ENCODE measurements at regions not wholly inside any gene's neighbourhood (a gene's known extent, or its start where the extent isn't known, plus 50 kb on each side); places are given as distances from the start of the nearest gene placed in this dataset.

DNA sequence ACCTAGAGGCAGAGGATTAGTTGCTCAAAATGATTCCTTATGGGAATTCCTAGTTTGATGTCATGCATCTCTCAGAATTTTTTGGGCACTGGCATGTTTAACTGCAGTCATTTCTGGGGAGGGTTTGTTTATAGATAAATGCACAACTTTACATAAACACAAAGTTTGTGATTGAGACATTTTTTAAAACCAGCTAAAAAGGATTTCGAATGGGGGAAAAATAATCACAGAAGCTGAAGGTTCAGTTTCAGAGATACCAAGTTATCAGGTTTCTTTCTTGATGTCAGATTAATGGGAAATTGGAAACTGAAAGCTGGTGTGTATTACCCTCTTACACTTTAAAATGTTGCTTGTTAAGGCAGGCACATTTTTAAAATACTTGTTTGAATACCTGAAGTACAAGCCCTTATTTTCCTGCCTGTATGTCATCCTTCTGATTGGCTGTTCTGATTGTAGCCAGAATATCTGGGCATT lies 72.1 kb downstream of the DISP1 start:
- Histone ChIP-seq H3K36me3 (ENCODE audit: insufficient read depth, low read length) (no peaks in the 10 kb centered on the region), H3K27ac (ENCODE audit: low read depth, low read length) (no peak overlapping the region), H3K79me2 (ENCODE audit: insufficient read depth, low read length) (no peaks in the 10 kb centered on the region), H3K9me3 (ENCODE audit: insufficient read depth, low read depth, low read length) (no peaks in the 10 kb centered on the region), H3K4me1 (ENCODE audit: insufficient read depth, low read length) (peaks cover 4% of the 10 kb centered on the region), H4K20me1 (ENCODE audit: insufficient read depth, low read length) (no peaks in the 10 kb centered on the region), H3K27me3 (ENCODE audit: insufficient read depth, low read length) (no peaks in the 10 kb centered on the region), H3K4me2 (ENCODE audit: low read length) (no peak overlapping the region), H3K4me3 (ENCODE audit: insufficient read depth, low read depth, low read length) (no peak overlapping the region), H2AFZ (ENCODE audit: low read depth, low read length) (no peak overlapping the region), H3K9ac (ENCODE audit: low read length) (no peak overlapping the region)
- Mint-ChIP-seq H3K36me3 (ENCODE audit: low read depth, unreplicated experiment) (no peaks in the 10 kb centered on the region), H3K4me3 (ENCODE audit: unreplicated experiment) (no peak overlapping the region), H3K4me1 (ENCODE audit: low read depth, unreplicated experiment) (peaks cover 3% of the 10 kb centered on the region), H3K27ac (ENCODE audit: unreplicated experiment) (no peak overlapping the region), H3K9me3 (ENCODE audit: unreplicated experiment) (no peaks in the 10 kb centered on the region), H3K27me3 (ENCODE audit: low read depth, unreplicated experiment) (no peaks in the 10 kb centered on the region)
- DNase-seq (ENCODE audit: low read depth), result no peak
- no peak for FAIRE-seq
- TF ChIP-seq EZH2 (IDR thresholded peaks at IDR 0.05; ENCODE audit: insufficient read depth, low read length), result no peak
- TF ChIP-seq, protein P1, sequence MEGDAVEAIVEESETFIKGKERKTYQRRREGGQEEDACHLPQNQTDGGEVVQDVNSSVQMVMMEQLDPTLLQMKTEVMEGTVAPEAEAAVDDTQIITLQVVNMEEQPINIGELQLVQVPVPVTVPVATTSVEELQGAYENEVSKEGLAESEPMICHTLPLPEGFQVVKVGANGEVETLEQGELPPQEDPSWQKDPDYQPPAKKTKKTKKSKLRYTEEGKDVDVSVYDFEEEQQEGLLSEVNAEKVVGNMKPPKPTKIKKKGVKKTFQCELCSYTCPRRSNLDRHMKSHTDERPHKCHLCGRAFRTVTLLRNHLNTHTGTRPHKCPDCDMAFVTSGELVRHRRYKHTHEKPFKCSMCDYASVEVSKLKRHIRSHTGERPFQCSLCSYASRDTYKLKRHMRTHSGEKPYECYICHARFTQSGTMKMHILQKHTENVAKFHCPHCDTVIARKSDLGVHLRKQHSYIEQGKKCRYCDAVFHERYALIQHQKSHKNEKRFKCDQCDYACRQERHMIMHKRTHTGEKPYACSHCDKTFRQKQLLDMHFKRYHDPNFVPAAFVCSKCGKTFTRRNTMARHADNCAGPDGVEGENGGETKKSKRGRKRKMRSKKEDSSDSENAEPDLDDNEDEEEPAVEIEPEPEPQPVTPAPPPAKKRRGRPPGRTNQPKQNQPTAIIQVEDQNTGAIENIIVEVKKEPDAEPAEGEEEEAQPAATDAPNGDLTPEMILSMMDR (IDR thresholded peaks at IDR 0.05; ENCODE audit: insufficient read depth, low read depth, low read length), result no peak

- H3K4me2 ChIP-seq (ENCODE audit: low read length), result no peak overlapping the region
- no peak overlapping the region for H3K9ac ChIP-seq (ENCODE audit: low read length)
- no peak overlapping the region for H3K27ac ChIP-seq (ENCODE audit: low read depth, low read length)
- Mint-ChIP-seq H3K27me3 (ENCODE audit: low read depth, unreplicated experiment) (no peaks in the 10 kb centered on the region), H3K36me3 (ENCODE audit: low read depth, unreplicated experiment) (peaks cover 3% of the 10 kb centered on the region), H3K27ac (ENCODE audit: unreplicated experiment) (no peak overlapping the region), H3K9me3 (ENCODE audit: unreplicated experiment) (no peaks in the 10 kb centered on the region), H3K4me1 (ENCODE audit: low read depth, unreplicated experiment) (peaks cover 3% of the 10 kb centered on the region), H3K4me3 (ENCODE audit: unreplicated experiment) (no peak overlapping the region)
- H3K4me1 ChIP-seq (ENCODE audit: insufficient read depth, low read length), result peaks cover 6% of the 10 kb centered on the region
- H3K4me3 ChIP-seq (ENCODE audit: insufficient read depth, low read depth, low read length), result no peak overlapping the region
- no peaks in the 10 kb centered on the region for H3K9me3 ChIP-seq (ENCODE audit: insufficient read depth, low read depth, low read length)
- DNase-seq (ENCODE audit: low read depth), result no peak
- H4K20me1 ChIP-seq (ENCODE audit: insufficient read depth, low read length), result no peaks in the 10 kb centered on the region
- no peaks in the 10 kb centered on the region for H3K36me3 ChIP-seq (ENCODE audit: insufficient read depth, low read length)
- H2AFZ ChIP-seq (ENCODE audit: low read depth, low read length), result no peak overlapping the region
- no peaks in the 10 kb centered on the region for H3K79me2 ChIP-seq (ENCODE audit: insufficient read depth, low read length)
- peak; percentile 23 for FAIRE-seq
- no peak for TF ChIP-seq EZH2 (IDR thresholded peaks at IDR 0.05; ENCODE audit: insufficient read depth, low read length)
- TF ChIP-seq, protein P1 (IDR thresholded peaks at IDR 0.05; ENCODE audit: insufficient read depth, low read depth, low read length), result no peak
- H3K27me3 ChIP-seq (ENCODE audit: insufficient read depth, low read length), result no peaks in the 10 kb centered on the region
These were observed 74.6 kb downstream of the DISP1 start for GRCh38 chr1:222889440-222889839.

DNA sequence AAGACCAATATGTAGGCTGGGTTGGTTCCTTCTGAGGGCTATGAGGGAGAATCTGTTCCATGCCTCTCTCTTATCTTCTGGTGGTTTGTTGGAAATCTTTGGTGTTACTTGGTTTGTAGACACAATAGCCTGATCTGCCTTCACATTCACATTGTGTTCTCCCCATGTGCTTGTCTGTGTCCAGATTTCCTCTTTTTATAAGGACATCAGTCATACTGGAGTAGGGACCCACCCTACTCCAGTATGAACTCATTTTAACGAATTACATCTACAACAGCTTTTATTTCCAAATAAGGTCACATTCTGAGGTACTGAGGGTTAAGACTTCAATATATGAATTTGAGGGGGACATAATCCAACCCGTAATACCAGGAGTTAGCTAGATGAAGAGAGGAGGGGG lies 75.9 kb downstream of the DISP1 start:
- Histone ChIP-seq H4K20me1 (ENCODE audit: insufficient read depth, low read length) (no peaks in the 10 kb centered on the region), H3K4me2 (ENCODE audit: low read length) (no peak overlapping the region), H3K9ac (ENCODE audit: low read length) (no peak overlapping the region), H2AFZ (ENCODE audit: low read depth, low read length) (no peak overlapping the region), H3K9me3 (ENCODE audit: insufficient read depth, low read depth, low read length) (no peaks in the 10 kb centered on the region), H3K4me3 (ENCODE audit: insufficient read depth, low read depth, low read length) (no peak overlapping the region), H3K79me2 (ENCODE audit: insufficient read depth, low read length) (no peaks in the 10 kb centered on the region), H3K36me3 (ENCODE audit: insufficient read depth, low read length) (no peaks in the 10 kb centered on the region), H3K27me3 (ENCODE audit: insufficient read depth, low read length) (no peaks in the 10 kb centered on the region), H3K27ac (ENCODE audit: low read depth, low read length) (no peak overlapping the region), H3K4me1 (ENCODE audit: insufficient read depth, low read length) (peaks cover 6% of the 10 kb centered on the region)
- Mint-ChIP-seq H3K36me3 (ENCODE audit: low read depth, unreplicated experiment) (peaks cover 3% of the 10 kb centered on the region), H3K27ac (ENCODE audit: unreplicated experiment) (no peak overlapping the region), H3K9me3 (ENCODE audit: unreplicated experiment) (no peaks in the 10 kb centered on the region), H3K4me1 (ENCODE audit: low read depth, unreplicated experiment) (peaks cover 3% of the 10 kb centered on the region), H3K27me3 (ENCODE audit: low read depth, unreplicated experiment) (no peaks in the 10 kb centered on the region), H3K4me3 (ENCODE audit: unreplicated experiment) (no peak overlapping the region)
- TF ChIP-seq, protein P1 (IDR thresholded peaks at IDR 0.05; ENCODE audit: insufficient read depth, low read depth, low read length), result no peak
- TF ChIP-seq EZH2 (IDR thresholded peaks at IDR 0.05; ENCODE audit: insufficient read depth, low read length), result no peak
- FAIRE-seq (no peak), DNase-seq (ENCODE audit: low read depth) (no peak)
